ENCODE measurements at regions not wholly inside any gene's neighbourhood (a gene's known extent, or its start where the extent isn't known, plus 50 kb on each side); places are given as distances from the start of the nearest gene placed in this dataset.

DNA sequence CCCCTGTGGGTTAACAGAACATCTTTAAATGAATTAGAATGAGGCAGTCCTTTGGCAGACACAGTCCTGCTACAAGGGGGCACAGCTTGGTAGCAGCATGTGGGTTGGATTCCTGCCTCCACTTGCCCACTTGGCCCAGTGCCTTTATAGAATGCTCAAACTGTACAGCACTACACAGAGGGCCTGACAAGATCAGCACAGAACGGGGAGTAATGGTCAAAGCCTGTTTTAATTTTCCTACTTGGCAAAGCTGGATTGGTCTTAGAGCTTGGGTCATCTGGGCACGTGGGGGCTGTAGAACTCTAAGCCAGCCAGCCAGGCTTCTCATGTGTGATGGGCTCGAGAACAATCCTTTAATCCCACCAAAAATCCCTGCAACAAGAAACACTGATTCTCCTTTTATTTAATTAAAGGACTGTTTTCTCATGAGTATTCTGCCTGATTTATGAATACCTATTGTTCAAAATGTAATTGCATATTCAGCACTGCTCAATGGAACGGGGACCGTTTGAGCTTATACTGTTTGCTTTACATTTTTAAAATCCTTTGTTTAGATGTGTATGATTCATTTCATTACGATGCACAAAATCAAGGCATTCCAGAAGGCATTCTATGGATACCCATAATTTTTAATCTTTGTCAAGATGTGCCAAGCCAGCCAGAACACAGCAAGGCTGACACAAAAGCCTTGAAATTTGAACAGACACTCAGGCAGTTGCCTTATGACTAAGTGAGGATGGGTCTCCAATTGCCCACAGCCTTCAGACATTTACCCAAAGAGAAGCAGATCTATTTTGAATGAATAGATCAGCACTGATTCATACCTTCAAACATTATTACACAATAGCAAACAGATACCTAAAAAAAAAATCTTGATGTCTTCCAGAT lies 249.3 kb upstream of the TGFBR2 start:
- no peak for DNase-seq (ENCODE audit: low spot score)

DNA sequence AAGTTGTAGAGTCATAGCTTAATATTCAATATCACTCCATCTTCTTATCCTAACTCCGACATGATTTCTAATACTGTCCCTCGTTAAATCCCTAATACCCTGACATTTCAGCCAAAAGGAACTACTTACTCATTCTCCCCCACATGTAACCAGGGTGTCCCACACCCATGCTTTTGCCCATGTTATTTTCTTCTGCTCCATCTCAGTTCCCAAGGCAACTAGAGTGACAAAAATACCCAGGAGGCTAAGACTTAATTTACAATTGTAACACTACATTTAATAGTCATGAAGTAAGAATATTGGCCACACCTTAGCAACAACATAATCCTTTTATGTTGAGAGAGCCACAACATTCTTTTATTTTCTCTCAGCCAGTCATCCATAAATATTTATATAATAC lies 248.5 kb upstream of the TGFBR2 start:
- DNase-seq (ENCODE audit: low spot score), result no peak

DNA sequence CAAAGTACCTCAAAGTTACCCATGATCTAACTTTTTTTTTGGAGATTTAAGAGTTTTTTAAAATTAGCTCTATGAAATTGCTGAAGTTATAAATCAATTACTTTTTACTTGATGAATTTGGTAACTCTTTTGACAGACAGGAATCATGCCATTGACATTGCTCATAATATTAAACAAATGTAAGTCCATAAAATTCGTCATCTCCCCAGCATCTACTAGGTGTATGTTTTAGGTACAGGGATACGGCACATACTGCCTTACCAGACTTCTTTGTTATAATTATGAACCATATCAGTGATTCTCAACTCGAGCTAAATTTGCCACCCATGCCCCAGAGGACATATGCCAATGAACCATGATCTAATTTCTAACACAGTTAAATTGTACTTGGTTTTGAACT lies 247.5 kb upstream of the TGFBR2 start:
- DNase-seq (ENCODE audit: low spot score), result no peak

- DNase-seq (ENCODE audit: low spot score), result no peak
Measured at GRCh38 chr3:30368978-30369377, 237.4 kb upstream of the TGFBR2 start.

DNA sequence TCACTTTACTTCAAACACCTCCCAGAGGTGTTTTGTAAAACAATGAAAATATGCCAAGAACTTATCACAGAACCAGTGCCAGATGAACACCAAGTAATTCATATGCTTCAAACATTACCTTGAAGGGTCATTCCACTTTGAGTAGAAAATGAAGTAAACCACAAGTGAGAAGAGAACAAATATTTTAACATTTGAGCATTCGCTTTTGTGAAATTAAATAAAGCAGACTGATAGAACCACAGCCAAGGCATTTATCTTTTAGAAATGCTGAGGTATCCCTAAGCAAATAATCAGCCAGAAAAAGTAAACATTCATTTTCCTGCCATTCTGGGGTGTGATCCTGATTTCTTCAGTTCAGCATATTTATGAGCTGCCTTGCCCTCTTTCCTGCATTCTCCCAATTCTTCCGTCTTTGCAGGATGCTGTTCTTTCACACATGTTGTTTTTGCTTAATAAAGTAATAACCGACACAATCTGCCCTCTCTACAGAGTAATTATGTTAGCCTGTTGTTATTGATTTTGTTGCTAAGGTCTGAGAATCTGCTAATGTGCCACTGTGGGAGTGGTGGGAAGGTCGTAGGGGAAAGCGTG lies 235.6 kb upstream of the TGFBR2 start:
- no peak for DNase-seq (ENCODE audit: low spot score)

- DNase-seq (ENCODE audit: low spot score), result no peak
Measured at GRCh38 chr3:30372837-30373236, 233.6 kb upstream of the TGFBR2 start.

DNA sequence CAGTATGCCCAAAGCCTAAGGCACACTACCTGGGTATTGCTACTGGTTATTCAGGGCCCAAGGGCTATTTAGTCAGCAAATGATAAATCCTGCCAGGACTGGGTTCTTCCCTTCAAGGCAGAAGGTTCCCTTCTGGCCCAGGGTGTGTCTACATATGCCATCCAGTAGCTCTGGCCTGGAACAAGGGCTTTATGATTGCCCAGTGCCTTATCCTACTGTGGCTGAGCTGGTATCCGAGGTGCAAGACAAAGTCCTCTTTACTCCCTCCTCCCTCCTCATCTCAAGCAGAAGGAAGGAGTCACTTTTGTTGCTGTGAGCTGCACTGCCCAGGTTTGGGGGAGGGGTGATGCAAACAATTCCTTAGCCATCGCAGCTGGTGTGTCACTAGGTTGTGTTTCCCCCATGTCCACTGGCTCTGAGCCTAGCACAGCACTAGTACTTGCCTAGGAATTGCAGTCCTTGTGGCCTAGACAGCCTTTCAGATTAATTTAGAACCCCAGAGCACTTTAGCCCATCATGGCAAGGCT lies 221.8 kb upstream of the TGFBR2 start:
- no peak for DNase-seq (ENCODE audit: low spot score)

DNA sequence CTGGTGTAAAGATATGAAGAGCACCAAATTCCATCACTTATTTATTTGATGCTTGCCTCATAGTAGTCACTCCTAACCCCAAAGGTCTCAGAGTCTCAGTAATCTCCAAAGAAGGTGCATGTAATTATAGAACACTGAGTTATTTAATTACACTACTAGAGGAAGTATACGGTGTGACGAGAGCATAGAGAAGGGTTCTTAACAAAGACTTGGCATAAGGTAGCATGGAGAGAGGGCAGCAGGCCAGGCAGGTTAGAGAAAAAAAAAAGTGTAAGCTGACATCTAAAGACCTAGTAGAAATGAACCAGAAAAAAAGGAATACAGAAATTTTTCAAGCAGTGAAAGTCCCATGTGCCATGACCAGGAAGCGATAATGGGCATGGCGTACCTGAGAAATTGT lies 213.3 kb upstream of the TGFBR2 start:
- DNase-seq (ENCODE audit: low spot score), result no peak

- no peak for DNase-seq (ENCODE audit: low spot score)
Measured at GRCh38 chr3:30397030-30397429, 209.4 kb upstream of the TGFBR2 start.

DNA sequence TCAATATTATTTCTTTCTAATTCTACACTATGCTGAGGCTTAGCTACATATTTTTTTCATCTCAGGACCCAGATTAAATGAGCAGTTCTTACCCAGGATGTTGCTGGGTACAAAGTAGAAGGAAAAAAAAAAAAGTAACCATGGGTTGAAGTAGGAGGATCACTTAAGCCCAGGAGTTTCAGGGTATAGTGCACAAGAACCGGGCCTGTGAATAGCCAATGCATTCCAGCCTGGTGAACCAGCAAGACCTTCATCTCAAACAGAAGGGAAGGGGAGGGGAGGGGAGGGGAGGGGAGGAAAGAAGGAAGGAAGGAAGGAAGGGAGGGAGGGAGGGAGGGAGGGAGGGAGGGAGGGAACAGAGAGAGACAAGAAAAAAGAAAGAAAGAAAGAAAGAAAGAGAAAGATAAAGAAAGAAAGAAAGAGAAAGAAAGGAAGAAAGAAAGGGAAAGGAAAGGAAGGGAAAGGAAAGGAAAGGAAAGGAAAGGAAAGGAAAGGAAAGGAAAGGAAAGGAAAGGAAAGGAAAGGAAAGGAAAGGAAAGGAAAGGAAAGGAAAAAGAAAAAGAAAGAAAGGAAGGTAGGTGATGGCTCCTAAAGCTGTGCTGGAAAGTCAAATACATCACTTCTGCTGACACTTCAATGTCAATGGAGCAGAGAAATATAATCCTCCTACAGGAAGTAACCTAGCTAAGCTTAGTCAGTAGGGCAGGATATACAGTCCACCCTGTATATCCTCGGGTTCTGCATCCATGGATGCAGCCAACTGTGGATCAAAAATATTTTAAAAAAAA lies 206.8 kb upstream of the TGFBR2 start:
- no peak for DNase-seq (ENCODE audit: low spot score)

- no peak for DNase-seq (ENCODE audit: low spot score)
Measured at GRCh38 chr3:30400926-30401325, 205.5 kb upstream of the TGFBR2 start.

GRCh38 chr3:30401971-30402370 lies 204.4 kb upstream of the TGFBR2 start:
- DNase-seq (ENCODE audit: low spot score), result no peak

GRCh38 chr3:30407651-30408050 lies 198.8 kb upstream of the TGFBR2 start:
- no peak for DNase-seq (ENCODE audit: low spot score)

GRCh38 chr3:30408105-30408557 lies 198.3 kb upstream of the TGFBR2 start:
- no peak for DNase-seq (ENCODE audit: low spot score)

DNA sequence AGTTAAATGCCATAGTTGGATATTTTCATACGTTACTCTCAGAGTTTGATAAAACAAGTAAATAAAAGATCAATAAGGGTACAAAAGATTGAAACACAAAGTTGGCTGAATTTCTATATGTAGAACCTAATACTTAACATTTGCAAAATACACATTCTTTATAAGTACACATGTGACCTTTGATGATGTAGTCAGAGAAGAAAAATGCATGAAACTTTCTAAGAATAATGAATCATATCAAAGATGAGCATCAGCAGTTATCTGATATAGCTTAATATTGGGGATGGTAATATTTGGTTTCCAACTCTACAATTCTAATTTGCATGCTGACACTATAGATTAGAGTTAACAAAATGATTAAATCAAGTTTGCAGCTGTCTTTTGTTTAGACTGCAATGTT lies 188.0 kb upstream of the TGFBR2 start:
- DNase-seq (ENCODE audit: low spot score), result no peak

GRCh38 chr3:30421266-30421665 lies 185.1 kb upstream of the TGFBR2 start:
- DNase-seq (ENCODE audit: low spot score), result no peak

DNA sequence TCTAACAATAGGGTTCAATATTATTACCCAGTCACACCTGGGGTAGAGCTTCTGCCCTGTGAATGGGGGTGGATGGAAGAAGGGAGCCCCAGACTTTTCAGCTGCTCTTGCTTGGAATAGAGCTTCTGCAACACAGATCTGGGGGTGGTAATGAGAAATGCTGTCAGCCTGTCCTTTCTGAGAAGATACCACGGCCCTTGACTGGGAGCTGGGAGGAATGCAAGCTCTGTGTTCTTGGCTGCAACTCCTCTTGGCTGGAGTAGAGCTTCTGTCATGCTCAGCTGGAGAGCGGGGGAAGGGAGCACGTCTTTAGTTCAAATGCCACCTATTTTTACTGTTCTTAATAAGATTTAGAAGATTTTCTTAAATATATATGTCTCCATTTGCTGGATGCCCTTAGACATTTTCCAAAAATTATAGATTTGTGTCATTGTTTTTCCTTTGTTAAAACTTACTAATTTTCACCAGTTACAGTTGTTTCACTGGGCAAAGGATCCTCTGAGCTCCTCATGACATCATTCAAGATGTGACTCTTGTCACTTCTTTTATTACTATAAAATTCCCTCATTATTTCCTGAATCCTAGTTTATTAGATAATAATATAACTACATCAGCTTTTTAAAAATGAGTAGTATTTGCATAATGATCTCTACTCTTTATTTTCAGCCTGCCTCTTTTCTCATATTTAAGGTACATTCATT lies 180.0 kb upstream of the TGFBR2 start:
- no peak for DNase-seq (ENCODE audit: low spot score)

- no peak for DNase-seq (ENCODE audit: low spot score)
Measured at GRCh38 chr3:30428251-30428650, 178.2 kb upstream of the TGFBR2 start.

DNA sequence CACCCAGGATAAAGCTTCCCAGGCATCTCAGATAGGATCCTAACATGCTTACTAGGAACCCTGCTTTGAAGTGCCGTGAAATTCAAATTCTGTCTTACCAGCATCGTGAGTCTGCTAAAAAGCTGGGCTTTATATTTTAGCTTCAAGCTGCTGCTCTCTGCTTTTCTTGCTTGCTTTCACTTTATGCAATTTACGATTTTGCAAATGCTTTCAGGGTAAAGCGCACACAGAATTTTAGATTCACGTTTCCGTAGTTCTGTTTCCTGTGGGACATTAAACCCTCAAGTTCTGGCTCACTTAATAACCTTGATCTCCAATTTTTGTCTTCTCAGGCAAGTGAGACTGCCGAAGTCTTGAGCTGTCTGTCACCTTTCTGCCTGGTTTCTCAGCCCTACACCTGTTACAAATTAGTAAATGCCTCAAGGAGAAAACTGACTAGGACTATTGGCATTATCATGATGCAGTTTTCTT lies 170.5 kb upstream of the TGFBR2 start:
- DNase-seq (ENCODE audit: low spot score), result no peak

- no peak for DNase-seq (ENCODE audit: low spot score)
Measured at GRCh38 chr3:30437171-30437601, 169.2 kb upstream of the TGFBR2 start.

DNA sequence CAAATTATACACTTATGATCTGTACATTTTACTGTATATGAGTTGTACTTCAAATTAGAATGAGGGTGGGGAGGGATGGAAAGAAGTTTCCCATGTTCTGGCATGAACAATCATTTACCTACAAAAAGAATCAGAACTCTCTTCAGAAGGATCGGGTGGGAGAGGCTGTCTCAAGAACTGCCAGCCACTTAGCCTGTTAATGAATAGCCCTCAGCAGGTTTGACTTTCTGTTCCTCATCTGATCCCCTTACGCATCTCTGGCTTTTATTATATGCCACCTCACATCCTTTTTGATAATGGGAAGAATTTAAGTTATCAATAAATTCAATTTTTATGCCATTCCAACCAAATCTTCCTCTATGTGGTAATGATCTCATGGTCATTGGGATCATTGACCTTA lies 168.3 kb upstream of the TGFBR2 start:
- no peak for DNase-seq (ENCODE audit: low spot score)
